ENCODE measurements at regions not wholly inside any gene's neighbourhood (a gene's known extent, or its start where the extent isn't known, plus 50 kb on each side); places are given as distances from the start of the nearest gene placed in this dataset.
"Not testable (repeated sequence)": the region's sequence is repeated elsewhere in the genome, so short reads cannot be mapped to it uniquely, and the experiment has no call there.

- not testable (repeated sequence) for H3K4me1 ChIP-seq (ENCODE audit: low read length); H3K27me3 ChIP-seq (replicated peaks; ENCODE audit: insufficient read depth, low read length); H3F3A ChIP-seq (ENCODE audit: insufficient read depth, low read length); H3K9ac ChIP-seq (ENCODE audit: low read length); H3K9me3 ChIP-seq (replicated peaks; ENCODE audit: insufficient read depth, low read length); H3K4me3 ChIP-seq (ENCODE audit: low read length); H3K27ac ChIP-seq (ENCODE audit: low read length); H3K79me2 ChIP-seq (ENCODE audit: low read length); H4K20me1 ChIP-seq (ENCODE audit: insufficient read depth, low read length); DNase-seq; H3K36me3 ChIP-seq (replicated peaks; ENCODE audit: insufficient read depth, low read length); H3K9me2 ChIP-seq (replicated peaks; ENCODE audit: insufficient read depth, low read length)
- H3K4me2 ChIP-seq (ENCODE audit: low read depth, low read length): peak overlapping the region; percentile 45; the same call in 1 of the 2 replicates
- H2AFZ ChIP-seq (ENCODE audit: low read length): 0 out of 2 replicates have a peak overlapping the region, but pooled peaks have one; percentile 15
Observed at GRCh38 chr10:27298522-27298850, 57.9 kb upstream of the ACBD5 start.

GRCh38 chr10:27297844-27298521, 57.4 kb upstream of the ACBD5 start:
- Histone ChIP-seq H3K27ac (ENCODE audit: low read length) (no peak overlapping the region), H3K4me1 (ENCODE audit: low read length) (no peaks in the 10 kb centered on the region), H3K9ac (ENCODE audit: low read length) (no peak overlapping the region), H3K9me2 (replicated peaks; ENCODE audit: insufficient read depth, low read length) (no peaks in the 10 kb centered on the region), H4K20me1 (ENCODE audit: insufficient read depth, low read length) (no peaks in the 10 kb centered on the region), H3K27me3 (replicated peaks; ENCODE audit: insufficient read depth, low read length) (no peaks in the 10 kb centered on the region), H3K9me3 (replicated peaks; ENCODE audit: insufficient read depth, low read length) (no peaks in the 10 kb centered on the region), H3K79me2 (ENCODE audit: low read length) (no peaks in the 10 kb centered on the region), H3K36me3 (replicated peaks; ENCODE audit: insufficient read depth, low read length) (no peaks in the 10 kb centered on the region), H3K4me2 (ENCODE audit: low read depth, low read length) (peak overlapping the region; percentile 45; the same call in 1 of the 2 replicates), H3F3A (ENCODE audit: insufficient read depth, low read length) (no peaks in the 10 kb centered on the region), H2AFZ (ENCODE audit: low read length) (0 out of 2 replicates have a peak overlapping the region, but pooled peaks have one; percentile 15), H3K4me3 (ENCODE audit: low read length) (no peak overlapping the region)
- no peak for DNase-seq
- TF ChIP-seq CTCF (IDR thresholded peaks at IDR 0.05; ENCODE audit: low read length) (no peak), EZH2 (optimal IDR thresholded peaks at IDR 0.05; ENCODE audit: low read depth, low read length) (no peak), EZH2phosphoT487 (IDR thresholded peaks at IDR 0.05; ENCODE audit: low read length) (no peak)

- H3K4me1 ChIP-seq (ENCODE audit: low read length); H4K20me1 ChIP-seq (ENCODE audit: insufficient read depth, low read length); H2AFZ ChIP-seq (ENCODE audit: low read length); H3K79me2 ChIP-seq (ENCODE audit: low read length); H3K36me3 ChIP-seq (replicated peaks; ENCODE audit: insufficient read depth, low read length); H3K9ac ChIP-seq (ENCODE audit: low read length); H3K9me2 ChIP-seq (replicated peaks; ENCODE audit: insufficient read depth, low read length); H3K4me3 ChIP-seq (ENCODE audit: low read length); H3K9me3 ChIP-seq (replicated peaks; ENCODE audit: insufficient read depth, low read length); H3K27me3 ChIP-seq (replicated peaks; ENCODE audit: insufficient read depth, low read length); DNase-seq; H3K4me2 ChIP-seq (ENCODE audit: low read depth, low read length); H3F3A ChIP-seq (ENCODE audit: insufficient read depth, low read length); H3K27ac ChIP-seq (ENCODE audit: low read length): not testable (repeated sequence)
Observed at GRCh38 chr10:27296285-27296684, 55.7 kb upstream of the ACBD5 start.

- H4K20me1 ChIP-seq (ENCODE audit: insufficient read depth, low read length); DNase-seq; H3K36me3 ChIP-seq (replicated peaks; ENCODE audit: insufficient read depth, low read length); H3K9me2 ChIP-seq (replicated peaks; ENCODE audit: insufficient read depth, low read length); H3K27ac ChIP-seq (ENCODE audit: low read length); H3K9ac ChIP-seq (ENCODE audit: low read length); H3K4me1 ChIP-seq (ENCODE audit: low read length); H3K79me2 ChIP-seq (ENCODE audit: low read length); H3F3A ChIP-seq (ENCODE audit: insufficient read depth, low read length); H3K9me3 ChIP-seq (replicated peaks; ENCODE audit: insufficient read depth, low read length); H3K27me3 ChIP-seq (replicated peaks; ENCODE audit: insufficient read depth, low read length): not testable (repeated sequence)
- peak overlapping the region; percentile 32 for H3K4me3 ChIP-seq (ENCODE audit: low read length)
- peak overlapping the region; percentile 37 for H2AFZ ChIP-seq (ENCODE audit: low read length)
- peak overlapping the region; percentile 63; the same call in 1 of the 2 replicates for H3K4me2 ChIP-seq (ENCODE audit: low read depth, low read length)
Observed at GRCh38 chr10:27291253-27291895, 50.8 kb upstream of the ACBD5 start.

All from MM.1S (cell line).